GM19238 (cell line): ENCODE measurements at regions not wholly inside any gene's neighbourhood (a gene's known extent, or its start where the extent isn't known, plus 50 kb on each side); places are given as distances from the start of the nearest gene placed in this dataset.

ENCODE experiments used
- DNase-seq: peaks from one replicate; pipeline ENCODE4 v3.0.0; 2011; ENCODE audit warnings: low spot score; ENCODE audit not compliant: insufficient read length

DNA sequence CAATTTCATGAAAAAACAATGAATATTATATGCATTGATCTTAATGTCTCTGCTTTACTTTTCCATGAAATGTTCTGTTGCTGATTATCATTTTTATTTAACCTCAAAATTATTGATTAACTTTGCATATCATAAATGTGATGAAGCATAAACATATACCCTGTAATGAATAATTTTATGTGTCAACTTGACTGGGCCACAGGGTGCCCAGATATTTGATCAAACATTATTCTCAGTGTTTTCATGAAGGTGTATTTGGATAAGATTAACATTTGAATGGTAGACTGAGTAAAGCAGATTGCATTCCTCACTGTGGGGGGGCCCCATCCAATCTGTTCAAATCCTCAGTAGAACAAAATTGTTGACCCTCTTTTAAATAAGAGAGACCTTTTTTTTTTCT, 265.2 kb downstream of the CENPW start:
- DNase-seq = no peak

GRCh38 chr6:126607289-126607688, 267.4 kb downstream of the CENPW start:
- no peak for DNase-seq

GRCh38 chr6:126608681-126609080, 268.8 kb downstream of the CENPW start:
- no peak for DNase-seq

GRCh38 chr6:126614642-126615504, 275.0 kb downstream of the CENPW start:
- DNase-seq = no peak

DNA sequence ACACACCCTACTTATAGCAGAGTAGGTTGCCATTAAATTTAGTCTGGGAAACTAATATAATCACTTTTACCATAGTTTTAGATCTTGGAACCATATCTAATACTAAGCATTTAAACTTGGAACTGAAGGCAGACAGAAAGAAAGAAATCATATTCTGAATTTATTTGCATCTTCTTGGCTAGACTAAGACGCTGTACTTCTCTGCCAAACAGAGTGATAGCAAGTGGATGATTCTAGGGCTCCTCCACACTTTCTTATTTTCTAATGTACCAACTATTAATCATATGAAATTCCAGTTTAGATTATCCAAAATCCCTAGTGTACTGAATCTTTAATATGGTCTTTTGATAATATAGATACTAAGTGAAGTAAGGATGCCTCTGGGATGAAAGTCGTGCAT, 277.0 kb downstream of the CENPW start:
- no peak for DNase-seq

- no peak for DNase-seq
Observed at GRCh38 chr6:126618639-126619343, 278.9 kb downstream of the CENPW start.

GRCh38 chr6:126620719-126621118, 280.8 kb downstream of the CENPW start:
- DNase-seq = no peak

DNA sequence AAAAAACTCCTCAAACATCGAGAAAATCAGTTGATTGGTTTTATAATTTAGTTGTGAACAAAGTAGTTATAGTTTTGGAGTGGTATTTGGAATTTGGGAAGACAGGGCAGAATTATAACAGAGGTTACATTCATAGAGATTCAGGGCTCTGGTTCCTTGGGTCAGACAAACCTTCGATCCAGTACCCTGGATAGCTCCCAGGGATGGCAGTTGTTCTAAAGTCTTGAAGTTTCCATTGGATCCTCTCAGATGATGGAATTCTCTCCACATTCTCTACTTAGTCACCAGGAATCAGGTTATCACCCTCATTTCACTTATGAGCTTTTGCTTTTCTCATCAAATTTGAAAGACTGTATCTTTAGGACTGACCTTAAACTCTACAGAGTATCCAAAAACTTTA, 285.1 kb downstream of the CENPW start:
- no peak for DNase-seq

DNA sequence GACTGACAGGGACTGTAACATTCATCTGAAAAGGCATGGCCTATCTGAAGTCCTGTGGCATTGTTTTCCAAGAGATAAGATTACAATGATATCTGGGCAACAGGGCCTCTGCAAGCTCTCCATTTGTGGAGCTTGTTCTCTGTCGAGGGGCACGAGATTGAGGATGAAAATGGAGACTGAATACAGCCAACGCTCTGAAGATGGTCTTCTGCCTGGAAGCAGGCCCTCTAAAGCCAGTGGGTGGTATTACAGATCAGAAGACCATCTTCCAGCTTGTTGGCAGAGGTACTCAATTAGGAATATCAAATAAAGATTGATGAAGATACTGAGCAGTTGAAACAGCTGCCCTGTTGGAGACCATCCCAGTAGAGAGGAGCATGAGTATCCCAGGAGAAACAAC, 288.2 kb downstream of the CENPW start:
- no peak for DNase-seq

- no peak for DNase-seq
Observed at GRCh38 chr6:126631363-126631762, 291.4 kb downstream of the CENPW start.

GRCh38 chr6:126632271-126632670, 292.4 kb downstream of the CENPW start:
- no peak for DNase-seq

DNA sequence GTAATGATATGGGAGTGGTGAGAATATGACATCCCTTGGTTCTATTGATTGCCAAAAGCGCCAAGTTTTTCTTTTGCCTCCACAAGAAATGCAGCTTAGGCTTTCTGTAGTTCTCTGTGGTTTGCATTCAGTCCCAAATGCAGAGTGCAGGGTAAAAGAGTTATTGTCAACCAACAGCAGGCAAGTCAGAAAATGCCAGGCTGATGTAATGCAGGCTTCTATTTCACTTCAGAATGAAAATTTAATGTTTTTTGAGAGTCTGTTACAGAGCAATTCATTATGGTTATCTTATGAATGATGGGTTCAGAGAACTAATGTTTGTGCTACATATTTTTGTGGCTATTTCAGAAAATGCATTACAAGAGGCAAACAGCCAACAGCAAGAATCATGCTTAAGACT, 293.5 kb downstream of the CENPW start:
- DNase-seq = no peak

- DNase-seq = no peak
Observed at GRCh38 chr6:126640356-126640755, 300.4 kb downstream of the CENPW start.

GRCh38 chr6:126640921-126641320, 301.0 kb downstream of the CENPW start:
- DNase-seq = no peak

DNA sequence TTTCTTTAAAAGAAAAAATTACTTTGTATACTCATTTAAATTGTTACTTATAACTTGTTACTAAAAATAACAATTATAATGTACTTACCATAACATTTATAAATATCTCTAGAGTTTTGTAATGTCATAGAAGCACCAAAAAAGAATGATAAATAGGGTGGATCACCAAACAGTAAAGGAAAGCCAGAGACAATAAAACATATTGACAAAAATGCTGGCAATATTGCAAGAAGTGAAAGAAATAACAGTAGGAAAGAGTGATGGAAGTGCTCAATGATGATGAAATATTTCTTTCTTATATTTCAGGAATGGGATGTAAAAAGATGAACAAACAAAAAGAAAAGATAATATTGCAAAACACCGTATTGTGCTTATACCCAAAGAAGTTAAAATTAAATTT, 301.7 kb downstream of the CENPW start:
- DNase-seq = no peak

DNA sequence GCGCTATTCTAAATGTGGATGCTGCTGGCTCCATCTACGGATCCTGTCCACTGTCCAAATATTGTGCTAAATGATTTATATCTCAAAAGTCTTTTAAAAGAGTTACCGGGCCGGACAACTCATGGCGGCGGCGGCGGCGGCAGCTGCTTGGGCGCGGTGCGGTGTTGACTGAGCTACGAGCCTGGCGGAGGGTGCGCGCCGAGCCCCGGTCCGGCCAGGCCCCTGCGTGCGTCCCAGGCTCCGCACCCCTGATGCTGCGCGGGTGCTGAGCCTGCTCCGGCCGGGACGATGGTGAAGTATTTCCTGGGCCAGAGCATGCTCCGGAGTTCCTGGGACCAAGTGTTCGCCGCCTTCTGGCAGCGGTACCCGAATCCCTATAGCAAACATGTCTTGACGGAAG, 303.4 kb downstream of the CENPW start:
- no peak for DNase-seq

- DNase-seq = no peak
Observed at GRCh38 chr6:126650931-126651330, 311.0 kb downstream of the CENPW start.

DNA sequence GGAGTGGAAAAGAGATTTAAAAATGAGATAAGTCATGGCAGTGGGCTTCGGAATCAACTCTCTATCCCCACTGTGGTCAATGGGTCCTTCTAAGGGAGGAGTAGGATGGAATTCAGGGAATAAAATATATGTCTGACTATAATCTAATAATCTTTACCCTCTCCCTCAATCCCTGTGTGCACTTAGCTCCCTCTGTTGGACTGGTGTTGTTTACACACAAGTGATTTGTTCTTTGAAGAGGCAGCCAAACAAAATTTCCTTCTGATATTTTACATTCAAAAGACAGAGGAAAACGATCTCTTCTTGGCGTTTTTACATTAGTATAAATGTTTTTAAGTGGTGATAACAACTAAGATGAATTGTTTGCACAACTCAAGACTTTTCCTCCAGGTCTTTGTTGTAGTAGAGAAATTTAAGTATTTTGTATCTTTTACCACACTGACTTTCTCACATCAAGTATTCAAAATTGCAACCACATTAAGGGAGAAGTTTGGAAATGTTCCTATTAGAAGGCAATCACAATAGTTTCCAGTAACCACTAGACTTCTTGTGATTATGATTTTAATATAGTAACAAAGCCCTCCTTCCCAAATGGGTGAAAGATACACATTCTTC, 317.8 kb downstream of the CENPW start:
- DNase-seq = no peak

DNA sequence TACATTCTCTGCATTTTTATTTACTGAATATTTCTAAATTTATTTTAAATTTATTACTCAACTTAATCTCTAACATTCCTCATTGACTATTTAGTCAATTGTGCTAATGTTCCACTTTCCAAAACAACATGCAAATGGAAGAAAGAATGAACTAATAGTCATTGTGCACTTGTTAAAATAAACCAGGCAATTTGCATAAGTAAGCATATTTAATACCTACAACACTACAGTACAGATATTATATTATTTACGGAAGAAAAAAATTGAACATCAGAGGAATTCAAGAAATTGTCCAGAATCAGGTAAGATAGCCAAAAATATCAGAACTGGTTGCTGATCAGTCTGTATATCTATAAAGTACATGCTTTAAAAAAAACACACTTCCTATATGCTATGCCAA, 320.5 kb downstream of the CENPW start:
- DNase-seq = no peak

DNA sequence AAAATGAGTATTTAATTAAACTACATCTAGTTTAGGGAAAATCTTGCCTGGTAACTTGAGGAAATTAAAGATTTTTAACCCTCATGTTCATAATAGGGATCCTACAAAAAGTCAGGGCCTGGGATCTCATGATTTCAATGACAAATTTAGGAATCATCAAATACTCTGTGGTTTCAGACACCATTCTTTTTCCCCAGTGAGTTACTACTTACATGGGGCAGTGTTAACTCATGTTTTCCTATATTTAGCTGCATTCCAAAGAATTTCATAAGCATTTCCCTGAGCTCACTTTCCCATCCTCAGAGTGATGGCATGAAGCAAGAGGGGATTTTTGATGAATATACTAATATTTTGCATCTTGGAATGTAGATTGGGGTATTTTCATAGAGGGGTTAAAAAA, 321.7 kb downstream of the CENPW start:
- no peak for DNase-seq

DNA sequence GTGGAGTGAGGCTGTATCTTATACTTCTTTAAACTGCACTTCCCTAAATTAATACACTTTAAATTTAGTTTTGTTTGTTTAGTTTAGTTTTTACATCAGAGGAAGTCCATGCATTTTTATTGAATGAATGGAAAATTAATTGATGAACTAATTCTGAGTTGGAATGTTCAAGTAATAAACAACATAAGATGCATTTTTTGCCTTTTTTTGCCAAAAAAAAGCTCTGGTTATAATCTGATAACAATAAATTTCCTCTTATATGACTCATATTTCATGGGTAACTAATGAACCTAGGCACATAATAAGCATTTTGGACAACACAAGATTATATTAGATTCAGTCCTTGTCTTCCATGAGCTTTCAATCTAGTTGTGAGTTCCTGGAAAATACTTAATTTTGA, 323.1 kb downstream of the CENPW start:
- DNase-seq = no peak

DNA sequence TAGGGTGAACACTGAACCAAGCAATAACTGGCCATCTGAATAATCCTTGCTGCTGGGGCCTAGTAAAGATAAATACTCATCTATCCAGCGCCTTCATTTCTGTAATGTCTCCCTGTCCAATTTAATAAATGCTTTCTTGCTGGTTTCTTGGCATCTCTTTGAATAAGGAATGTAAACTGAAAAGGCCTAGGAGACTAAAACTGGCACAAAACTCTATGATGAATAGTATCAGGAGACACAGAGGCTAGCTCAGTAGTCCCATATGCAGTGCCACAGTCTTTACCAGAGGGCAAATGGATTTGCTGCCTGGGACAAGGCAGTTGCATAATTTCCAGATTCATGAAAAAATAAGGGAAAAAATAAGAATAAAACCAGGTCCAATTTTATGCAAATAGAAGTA, 324.4 kb downstream of the CENPW start:
- DNase-seq = no peak
